ENCODE measurements at regions not wholly inside any gene's neighbourhood (a gene's known extent, or its start where the extent isn't known, plus 50 kb on each side); places are given as distances from the start of the nearest gene placed in this dataset.

GRCh38 chr7:142690554-142691182, 58.6 kb upstream of the PRSS1 start:
- H3K27ac Mint-ChIP-seq = no peak overlapping the region
- TF ChIP-seq, protein P1, sequence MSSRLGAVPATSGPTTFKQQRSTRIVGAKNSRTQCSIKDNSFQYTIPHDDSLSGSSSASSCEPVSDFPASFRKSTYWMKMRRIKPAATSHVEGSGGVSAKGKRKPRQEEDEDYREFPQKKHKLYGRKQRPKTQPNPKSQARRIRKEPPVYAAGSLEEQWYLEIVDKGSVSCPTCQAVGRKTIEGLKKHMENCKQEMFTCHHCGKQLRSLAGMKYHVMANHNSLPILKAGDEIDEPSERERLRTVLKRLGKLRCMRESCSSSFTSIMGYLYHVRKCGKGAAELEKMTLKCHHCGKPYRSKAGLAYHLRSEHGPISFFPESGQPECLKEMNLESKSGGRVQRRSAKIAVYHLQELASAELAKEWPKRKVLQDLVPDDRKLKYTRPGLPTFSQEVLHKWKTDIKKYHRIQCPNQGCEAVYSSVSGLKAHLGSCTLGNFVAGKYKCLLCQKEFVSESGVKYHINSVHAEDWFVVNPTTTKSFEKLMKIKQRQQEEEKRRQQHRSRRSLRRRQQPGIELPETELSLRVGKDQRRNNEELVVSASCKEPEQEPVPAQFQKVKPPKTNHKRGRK (CRISPR knock-in tag; IDR thresholded peaks at IDR 0.05; ENCODE audit: borderline replicate concordance) = no peak
- TF ChIP-seq TCF7 (CRISPR knock-in tag; IDR thresholded peaks at IDR 0.05; ENCODE audit: low read depth) (no peak), CBFB (CRISPR knock-in tag; IDR thresholded peaks at IDR 0.05; ENCODE audit: low read depth) (no peak), FOXP4 (CRISPR knock-in tag; IDR thresholded peaks at IDR 0.05) (no peak), ZNF219 (CRISPR knock-in tag; IDR thresholded peaks at IDR 0.05; ENCODE audit: borderline replicate concordance) (no peak), GABPB1 (CRISPR knock-in tag; IDR thresholded peaks at IDR 0.05) (no peak), NR1H2 (CRISPR knock-in tag; IDR thresholded peaks at IDR 0.05) (no peak), USF2 (CRISPR knock-in tag; IDR thresholded peaks at IDR 0.05) (no peak), TEAD4 (CRISPR knock-in tag; IDR thresholded peaks at IDR 0.05) (no peak), ZNF671 (CRISPR knock-in tag; IDR thresholded peaks at IDR 0.05) (no peak), GRHL2 (CRISPR knock-in tag; IDR thresholded peaks at IDR 0.05; ENCODE audit: insufficient replicate concordance, severe bottlenecking) (no peak), ZNF263 (CRISPR knock-in tag; IDR thresholded peaks at IDR 0.05; ENCODE audit: low read depth) (no peak), MLX (CRISPR knock-in tag; IDR thresholded peaks at IDR 0.05) (no peak)
- TF ChIP-seq, protein P2, sequence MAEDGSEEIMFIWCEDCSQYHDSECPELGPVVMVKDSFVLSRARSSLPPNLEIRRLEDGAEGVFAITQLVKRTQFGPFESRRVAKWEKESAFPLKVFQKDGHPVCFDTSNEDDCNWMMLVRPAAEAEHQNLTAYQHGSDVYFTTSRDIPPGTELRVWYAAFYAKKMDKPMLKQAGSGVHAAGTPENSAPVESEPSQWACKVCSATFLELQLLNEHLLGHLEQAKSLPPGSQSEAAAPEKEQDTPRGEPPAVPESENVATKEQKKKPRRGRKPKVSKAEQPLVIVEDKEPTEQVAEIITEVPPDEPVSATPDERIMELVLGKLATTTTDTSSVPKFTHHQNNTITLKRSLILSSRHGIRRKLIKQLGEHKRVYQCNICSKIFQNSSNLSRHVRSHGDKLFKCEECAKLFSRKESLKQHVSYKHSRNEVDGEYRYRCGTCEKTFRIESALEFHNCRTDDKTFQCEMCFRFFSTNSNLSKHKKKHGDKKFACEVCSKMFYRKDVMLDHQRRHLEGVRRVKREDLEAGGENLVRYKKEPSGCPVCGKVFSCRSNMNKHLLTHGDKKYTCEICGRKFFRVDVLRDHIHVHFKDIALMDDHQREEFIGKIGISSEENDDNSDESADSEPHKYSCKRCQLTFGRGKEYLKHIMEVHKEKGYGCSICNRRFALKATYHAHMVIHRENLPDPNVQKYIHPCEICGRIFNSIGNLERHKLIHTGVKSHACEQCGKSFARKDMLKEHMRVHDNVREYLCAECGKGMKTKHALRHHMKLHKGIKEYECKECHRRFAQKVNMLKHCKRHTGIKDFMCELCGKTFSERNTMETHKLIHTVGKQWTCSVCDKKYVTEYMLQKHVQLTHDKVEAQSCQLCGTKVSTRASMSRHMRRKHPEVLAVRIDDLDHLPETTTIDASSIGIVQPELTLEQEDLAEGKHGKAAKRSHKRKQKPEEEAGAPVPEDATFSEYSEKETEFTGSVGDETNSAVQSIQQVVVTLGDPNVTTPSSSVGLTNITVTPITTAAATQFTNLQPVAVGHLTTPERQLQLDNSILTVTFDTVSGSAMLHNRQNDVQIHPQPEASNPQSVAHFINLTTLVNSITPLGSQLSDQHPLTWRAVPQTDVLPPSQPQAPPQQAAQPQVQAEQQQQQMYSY (CRISPR knock-in tag; IDR thresholded peaks at IDR 0.05) = no peak
- TF ChIP-seq, protein P3, sequence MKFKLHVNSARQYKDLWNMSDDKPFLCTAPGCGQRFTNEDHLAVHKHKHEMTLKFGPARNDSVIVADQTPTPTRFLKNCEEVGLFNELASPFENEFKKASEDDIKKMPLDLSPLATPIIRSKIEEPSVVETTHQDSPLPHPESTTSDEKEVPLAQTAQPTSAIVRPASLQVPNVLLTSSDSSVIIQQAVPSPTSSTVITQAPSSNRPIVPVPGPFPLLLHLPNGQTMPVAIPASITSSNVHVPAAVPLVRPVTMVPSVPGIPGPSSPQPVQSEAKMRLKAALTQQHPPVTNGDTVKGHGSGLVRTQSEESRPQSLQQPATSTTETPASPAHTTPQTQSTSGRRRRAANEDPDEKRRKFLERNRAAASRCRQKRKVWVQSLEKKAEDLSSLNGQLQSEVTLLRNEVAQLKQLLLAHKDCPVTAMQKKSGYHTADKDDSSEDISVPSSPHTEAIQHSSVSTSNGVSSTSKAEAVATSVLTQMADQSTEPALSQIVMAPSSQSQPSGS (CRISPR knock-in tag; IDR thresholded peaks at IDR 0.05; ENCODE audit: borderline replicate concordance, low read depth) = no peak
- peaks cover 9% of the 10 kb centered on the region for H3K9me3 Mint-ChIP-seq
- ATAC-seq (no peak), DNase-seq (ENCODE audit: low spot score) (no peak)
- H3K4me3 Mint-ChIP-seq = no peak overlapping the region
- H3K4me1 Mint-ChIP-seq = peaks cover 22% of the 10 kb centered on the region
- H3K36me3 Mint-ChIP-seq = peaks cover 8% of the 10 kb centered on the region; the same call in 1 of the 2 replicates
- POLR2A ChIA-PET = no interaction called here
- H3K27me3 Mint-ChIP-seq (ENCODE audit: low read depth) = no peaks in the 10 kb centered on the region
- CTCF ChIA-PET = no interaction called here
